HepG2 (cell line): ENCODE measurements at regions not wholly inside any gene's neighbourhood (a gene's known extent, or its start where the extent isn't known, plus 50 kb on each side); places are given as distances from the start of the nearest gene placed in this dataset.

ENCODE experiments used
- BRCA1 ChIP-seq: sonication (generic); formaldehyde crosslinking; IDR thresholded peaks from 2 replicates; pipeline ENCODE4 v1.4.0; 2020; ENCODE audit warnings: missing genetic modification reagents
- EHMT2 ChIP-seq: fragments of 200-600 bp; sonication (generic); IDR thresholded peaks from 2 replicates; pipeline ENCODE4 v1.7.0; 2017; ENCODE audit warnings: antibody characterized with exemption, low read depth, low read length, borderline replicate concordance
- EP300 ChIP-seq, 3 experiments: sonication (generic) in 1 of 3; formaldehyde crosslinking in 1 of 3; IDR thresholded peaks; 2 replicates each; pipeline versions ENCODE4 v1.5.1 to v1.6.1; 2011 to 2020; ENCODE audit warnings: low read depth in 2 of 3, low read length in 2 of 3, borderline replicate concordance in 1 of 3, improper control_type of control experiment in 1 of 3, mild to moderate bottlenecking in 1 of 3, missing genetic modification reagents in 1 of 3, moderate library complexity in 1 of 3
- GABPB1 ChIP-seq: IDR thresholded peaks from 2 replicates; pipeline ENCODE4 v1.6.1; 2016; ENCODE audit warnings: mild to moderate bottlenecking, missing genetic modification reagents, moderate library complexity, missing compliant biosample characterization
- HOXA3 ChIP-seq: sonication (generic); formaldehyde crosslinking; IDR thresholded peaks from 2 replicates; pipeline ENCODE4 v1.5.0; 2020; ENCODE audit warnings: missing genetic modification reagents
- KLF6 ChIP-seq: IDR thresholded peaks from 2 replicates; pipeline ENCODE4 v1.8.0; 2016; ENCODE audit warnings: missing biosample characterization, missing genetic modification reagents
- MBD4 ChIP-seq: IDR thresholded peaks from 2 replicates; pipeline ENCODE4 v1.6.1; 2012; ENCODE audit warnings: low read length, inconsistent platforms, borderline replicate concordance
- NFIC ChIP-seq: IDR thresholded peaks from 2 replicates; pipeline ENCODE4 v1.6.1; 2012; ENCODE audit warnings: mild to moderate bottlenecking, low read length, inconsistent platforms
- RAD21 ChIP-seq: fragments of 450-650 bp; formaldehyde crosslinking; IDR thresholded peaks from 2 replicates; pipeline ENCODE4 v1.5.0; 2020; ENCODE audit warnings: mild to moderate bottlenecking
- RBM22 ChIP-seq: fragments of 200-400 bp; formaldehyde crosslinking; optimal IDR thresholded peaks from 2 replicates; pipeline ENCODE3; 2017; ENCODE audit warnings: mild to moderate bottlenecking, low read length, moderate library complexity
- SMARCC2 ChIP-seq: fragments of 450-650 bp; IDR thresholded peaks from 2 replicates; pipeline ENCODE4 v1.6.1; 2017; ENCODE audit warnings: antibody characterized with exemption, mild to moderate bottlenecking
- ZFP1 ChIP-seq: IDR thresholded peaks from 2 replicates; pipeline ENCODE4 v1.6.1; 2016
- ZNF317 ChIP-seq: sonication (generic); formaldehyde crosslinking; IDR thresholded peaks from 2 replicates; pipeline ENCODE4 v1.5.0; 2020; ENCODE audit warnings: mild to moderate bottlenecking, missing genetic modification reagents
- ZNF33A ChIP-seq: sonication (generic); formaldehyde crosslinking; IDR thresholded peaks from 2 replicates; pipeline ENCODE4 v1.5.1; 2020; ENCODE audit warnings: missing genetic modification reagents, mild to moderate bottlenecking, moderate library complexity, borderline replicate concordance
- ZNF839 ChIP-seq: sonication (generic); formaldehyde crosslinking; IDR thresholded peaks from 2 replicates; pipeline ENCODE4 v1.4.0; 2020; ENCODE audit warnings: missing genetic modification reagents, mild to moderate bottlenecking, borderline replicate concordance
- TF ChIP-seq, protein P1 (sequence below): sonication (generic); formaldehyde crosslinking; IDR thresholded peaks from 2 replicates; pipeline ENCODE4 v1.5.1; 2020; ENCODE audit warnings: missing genetic modification reagents, mild to moderate bottlenecking, borderline replicate concordance
- TF ChIP-seq, protein P2 (sequence below): sonication (generic); formaldehyde crosslinking; IDR thresholded peaks from 2 replicates; pipeline ENCODE4 v1.5.0; 2020; ENCODE audit warnings: mild to moderate bottlenecking, missing genetic modification reagents
- TF ChIP-seq, protein P3 (sequence below): sonication (generic); formaldehyde crosslinking; IDR thresholded peaks from 2 replicates; pipeline ENCODE4 v1.4.0; 2020; ENCODE audit warnings: mild to moderate bottlenecking, missing genetic modification reagents
- TF ChIP-seq, protein P4 (sequence below): sonication (generic); formaldehyde crosslinking; IDR thresholded peaks from 2 replicates; pipeline ENCODE4 v1.5.1; 2020; ENCODE audit warnings: mild to moderate bottlenecking, missing genetic modification reagents, moderate library complexity

DNA sequence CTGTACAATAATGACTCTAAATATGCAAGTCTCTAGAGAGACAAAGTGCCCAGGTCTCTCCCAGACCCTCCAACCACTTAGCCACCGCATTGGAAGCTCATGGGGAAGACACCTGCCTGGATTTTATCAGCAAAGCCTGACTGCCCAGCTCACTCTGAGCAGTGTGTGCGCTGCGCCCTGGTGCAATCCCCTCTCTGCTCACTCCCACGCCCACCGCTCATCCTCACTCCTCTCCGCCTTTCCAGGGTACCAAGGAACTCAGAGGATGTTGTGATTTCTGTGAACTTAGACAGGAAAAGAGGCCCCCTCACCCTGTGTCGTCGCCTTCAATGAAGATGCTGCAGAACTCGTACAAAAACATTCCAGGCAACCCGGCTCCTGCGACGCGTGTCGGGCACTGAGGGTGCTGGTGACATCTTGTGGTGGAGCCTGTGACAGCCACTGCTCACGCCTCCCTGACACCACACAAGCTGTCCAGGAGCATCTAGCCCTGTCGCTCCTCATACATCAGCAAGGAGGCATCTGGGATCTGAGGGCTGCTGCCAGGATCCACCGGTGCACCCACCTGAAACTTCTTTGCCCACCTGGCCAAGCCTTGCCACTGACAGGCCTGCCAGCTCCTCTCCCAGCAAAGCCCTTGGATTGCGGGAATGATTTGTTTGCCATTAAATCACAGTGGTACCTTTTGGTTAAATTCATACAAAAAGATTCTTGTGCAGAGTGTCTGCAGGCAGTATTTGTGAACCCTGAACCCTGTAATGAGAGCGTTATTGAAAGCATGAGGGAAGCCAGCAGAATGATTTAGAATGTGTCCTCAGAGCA is 220.4 kb downstream of the ZNF516 start (continued):
- TF ChIP-seq, protein P1, sequence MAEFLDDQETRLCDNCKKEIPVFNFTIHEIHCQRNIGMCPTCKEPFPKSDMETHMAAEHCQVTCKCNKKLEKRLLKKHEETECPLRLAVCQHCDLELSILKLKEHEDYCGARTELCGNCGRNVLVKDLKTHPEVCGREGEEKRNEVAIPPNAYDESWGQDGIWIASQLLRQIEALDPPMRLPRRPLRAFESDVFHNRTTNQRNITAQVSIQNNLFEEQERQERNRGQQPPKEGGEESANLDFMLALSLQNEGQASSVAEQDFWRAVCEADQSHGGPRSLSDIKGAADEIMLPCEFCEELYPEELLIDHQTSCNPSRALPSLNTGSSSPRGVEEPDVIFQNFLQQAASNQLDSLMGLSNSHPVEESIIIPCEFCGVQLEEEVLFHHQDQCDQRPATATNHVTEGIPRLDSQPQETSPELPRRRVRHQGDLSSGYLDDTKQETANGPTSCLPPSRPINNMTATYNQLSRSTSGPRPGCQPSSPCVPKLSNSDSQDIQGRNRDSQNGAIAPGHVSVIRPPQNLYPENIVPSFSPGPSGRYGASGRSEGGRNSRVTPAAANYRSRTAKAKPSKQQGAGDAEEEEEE (CRISPR knock-in tag): no peak
- TF ChIP-seq ZNF33A (CRISPR knock-in tag) (no peak), EP300 (IDR thresholded peaks at IDR 0.05; ENCODE audit: low read depth in 2 of 2, low read length in 2 of 2) (no peak), EP300 (CRISPR knock-in tag; IDR thresholded peaks at IDR 0.05; ENCODE audit: borderline replicate concordance) (no peak), KLF6 (CRISPR knock-in tag) (no peak), HOXA3 (CRISPR knock-in tag) (no peak), EHMT2 (no peak), RBM22 (no peak), ZFP1 (no peak), NFIC (no peak), RAD21 (CRISPR knock-in tag) (0 out of 2 replicates have a peak, but pooled peaks have one; percentile 34), ZNF839 (no peak), ZNF317 (CRISPR knock-in tag) (no peak), MBD4 (no peak), SMARCC2 (no peak), BRCA1 (CRISPR knock-in tag) (no peak), GABPB1 (CRISPR knock-in tag) (no peak)
- TF ChIP-seq, protein P2, sequence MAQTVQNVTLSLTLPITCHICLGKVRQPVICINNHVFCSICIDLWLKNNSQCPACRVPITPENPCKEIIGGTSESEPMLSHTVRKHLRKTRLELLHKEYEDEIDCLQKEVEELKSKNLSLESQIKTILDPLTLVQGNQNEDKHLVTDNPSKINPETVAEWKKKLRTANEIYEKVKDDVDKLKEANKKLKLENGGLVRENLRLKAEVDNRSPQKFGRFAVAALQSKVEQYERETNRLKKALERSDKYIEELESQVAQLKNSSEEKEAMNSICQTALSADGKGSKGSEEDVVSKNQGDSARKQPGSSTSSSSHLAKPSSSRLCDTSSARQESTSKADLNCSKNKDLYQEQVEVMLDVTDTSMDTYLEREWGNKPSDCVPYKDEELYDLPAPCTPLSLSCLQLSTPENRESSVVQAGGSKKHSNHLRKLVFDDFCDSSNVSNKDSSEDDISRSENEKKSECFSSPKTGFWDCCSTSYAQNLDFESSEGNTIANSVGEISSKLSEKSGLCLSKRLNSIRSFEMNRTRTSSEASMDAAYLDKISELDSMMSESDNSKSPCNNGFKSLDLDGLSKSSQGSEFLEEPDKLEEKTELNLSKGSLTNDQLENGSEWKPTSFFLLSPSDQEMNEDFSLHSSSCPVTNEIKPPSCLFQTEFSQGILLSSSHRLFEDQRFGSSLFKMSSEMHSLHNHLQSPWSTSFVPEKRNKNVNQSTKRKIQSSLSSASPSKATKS: no peak
- TF ChIP-seq, protein P3, sequence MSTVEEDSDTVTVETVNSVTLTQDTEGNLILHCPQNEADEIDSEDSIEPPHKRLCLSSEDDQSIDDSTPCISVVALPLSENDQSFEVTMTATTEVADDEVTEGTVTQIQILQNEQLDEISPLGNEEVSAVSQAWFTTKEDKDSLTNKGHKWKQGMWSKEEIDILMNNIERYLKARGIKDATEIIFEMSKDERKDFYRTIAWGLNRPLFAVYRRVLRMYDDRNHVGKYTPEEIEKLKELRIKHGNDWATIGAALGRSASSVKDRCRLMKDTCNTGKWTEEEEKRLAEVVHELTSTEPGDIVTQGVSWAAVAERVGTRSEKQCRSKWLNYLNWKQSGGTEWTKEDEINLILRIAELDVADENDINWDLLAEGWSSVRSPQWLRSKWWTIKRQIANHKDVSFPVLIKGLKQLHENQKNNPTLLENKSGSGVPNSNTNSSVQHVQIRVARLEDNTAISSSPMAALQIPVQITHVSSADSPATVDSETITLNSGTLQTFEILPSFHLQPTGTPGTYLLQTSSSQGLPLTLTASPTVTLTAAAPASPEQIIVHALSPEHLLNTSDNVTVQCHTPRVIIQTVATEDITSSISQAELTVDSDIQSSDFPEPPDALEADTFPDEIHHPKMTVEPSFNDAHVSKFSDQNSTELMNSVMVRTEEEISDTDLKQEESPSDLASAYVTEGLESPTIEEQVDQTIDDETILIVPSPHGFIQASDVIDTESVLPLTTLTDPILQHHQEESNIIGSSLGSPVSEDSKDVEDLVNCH (CRISPR knock-in tag): no peak
- TF ChIP-seq, protein P4, sequence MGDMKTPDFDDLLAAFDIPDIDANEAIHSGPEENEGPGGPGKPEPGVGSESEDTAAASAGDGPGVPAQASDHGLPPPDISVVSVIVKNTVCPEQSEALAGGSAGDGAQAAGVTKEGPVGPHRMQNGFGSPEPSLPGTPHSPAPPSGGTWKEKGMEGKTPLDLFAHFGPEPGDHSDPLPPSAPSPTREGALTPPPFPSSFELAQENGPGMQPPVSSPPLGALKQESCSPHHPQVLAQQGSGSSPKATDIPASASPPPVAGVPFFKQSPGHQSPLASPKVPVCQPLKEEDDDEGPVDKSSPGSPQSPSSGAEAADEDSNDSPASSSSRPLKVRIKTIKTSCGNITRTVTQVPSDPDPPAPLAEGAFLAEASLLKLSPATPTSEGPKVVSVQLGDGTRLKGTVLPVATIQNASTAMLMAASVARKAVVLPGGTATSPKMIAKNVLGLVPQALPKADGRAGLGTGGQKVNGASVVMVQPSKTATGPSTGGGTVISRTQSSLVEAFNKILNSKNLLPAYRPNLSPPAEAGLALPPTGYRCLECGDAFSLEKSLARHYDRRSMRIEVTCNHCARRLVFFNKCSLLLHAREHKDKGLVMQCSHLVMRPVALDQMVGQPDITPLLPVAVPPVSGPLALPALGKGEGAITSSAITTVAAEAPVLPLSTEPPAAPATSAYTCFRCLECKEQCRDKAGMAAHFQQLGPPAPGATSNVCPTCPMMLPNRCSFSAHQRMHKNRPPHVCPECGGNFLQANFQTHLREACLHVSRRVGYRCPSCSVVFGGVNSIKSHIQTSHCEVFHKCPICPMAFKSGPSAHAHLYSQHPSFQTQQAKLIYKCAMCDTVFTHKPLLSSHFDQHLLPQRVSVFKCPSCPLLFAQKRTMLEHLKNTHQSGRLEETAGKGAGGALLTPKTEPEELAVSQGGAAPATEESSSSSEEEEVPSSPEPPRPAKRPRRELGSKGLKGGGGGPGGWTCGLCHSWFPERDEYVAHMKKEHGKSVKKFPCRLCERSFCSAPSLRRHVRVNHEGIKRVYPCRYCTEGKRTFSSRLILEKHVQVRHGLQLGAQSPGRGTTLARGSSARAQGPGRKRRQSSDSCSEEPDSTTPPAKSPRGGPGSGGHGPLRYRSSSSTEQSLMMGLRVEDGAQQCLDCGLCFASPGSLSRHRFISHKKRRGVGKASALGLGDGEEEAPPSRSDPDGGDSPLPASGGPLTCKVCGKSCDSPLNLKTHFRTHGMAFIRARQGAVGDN (CRISPR knock-in tag): peak; percentile 31
